ENCODE measurements at regions not wholly inside any gene's neighbourhood (a gene's known extent, or its start where the extent isn't known, plus 50 kb on each side); places are given as distances from the start of the nearest gene placed in this dataset.

DNA sequence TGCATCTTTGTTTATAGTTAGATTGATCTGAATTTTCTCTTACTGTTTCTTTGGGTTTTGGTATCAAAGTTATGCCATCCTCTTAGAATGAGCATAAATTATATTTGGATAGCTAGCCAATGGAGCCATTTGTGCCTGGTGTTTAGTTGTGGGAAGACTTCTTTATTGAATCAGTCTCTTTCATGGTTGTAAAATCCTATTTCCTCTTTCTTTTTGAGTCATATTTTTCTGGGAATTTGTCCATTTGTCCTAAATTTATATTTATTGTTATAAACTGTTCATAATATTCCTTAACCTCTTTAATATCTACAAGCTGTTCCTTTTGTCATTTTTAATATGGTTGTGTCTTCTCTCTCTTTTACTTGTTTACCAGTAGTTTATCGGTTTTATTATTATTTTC lies 462.5 kb downstream of the AEBP2 start:
- no peak for TF ChIP-seq EZH2 (IDR thresholded peaks at IDR 0.05; ENCODE audit: low read length, missing control alignments)
- TF ChIP-seq, protein P1, sequence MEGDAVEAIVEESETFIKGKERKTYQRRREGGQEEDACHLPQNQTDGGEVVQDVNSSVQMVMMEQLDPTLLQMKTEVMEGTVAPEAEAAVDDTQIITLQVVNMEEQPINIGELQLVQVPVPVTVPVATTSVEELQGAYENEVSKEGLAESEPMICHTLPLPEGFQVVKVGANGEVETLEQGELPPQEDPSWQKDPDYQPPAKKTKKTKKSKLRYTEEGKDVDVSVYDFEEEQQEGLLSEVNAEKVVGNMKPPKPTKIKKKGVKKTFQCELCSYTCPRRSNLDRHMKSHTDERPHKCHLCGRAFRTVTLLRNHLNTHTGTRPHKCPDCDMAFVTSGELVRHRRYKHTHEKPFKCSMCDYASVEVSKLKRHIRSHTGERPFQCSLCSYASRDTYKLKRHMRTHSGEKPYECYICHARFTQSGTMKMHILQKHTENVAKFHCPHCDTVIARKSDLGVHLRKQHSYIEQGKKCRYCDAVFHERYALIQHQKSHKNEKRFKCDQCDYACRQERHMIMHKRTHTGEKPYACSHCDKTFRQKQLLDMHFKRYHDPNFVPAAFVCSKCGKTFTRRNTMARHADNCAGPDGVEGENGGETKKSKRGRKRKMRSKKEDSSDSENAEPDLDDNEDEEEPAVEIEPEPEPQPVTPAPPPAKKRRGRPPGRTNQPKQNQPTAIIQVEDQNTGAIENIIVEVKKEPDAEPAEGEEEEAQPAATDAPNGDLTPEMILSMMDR (conservative IDR thresholded peaks at IDR 0.05 in 1 of 2, IDR thresholded peaks at IDR 0.05 in 1 of 2; ENCODE audit: low read depth in 1 of 2, low read length in 2 of 2): no peak
- no peaks in the 10 kb centered on the region for H3K27me3 ChIP-seq (ENCODE audit: control insufficient read depth, insufficient read depth, low read length)
- H3K9ac ChIP-seq (ENCODE audit: insufficient read depth, low read length): no peak overlapping the region

DNA sequence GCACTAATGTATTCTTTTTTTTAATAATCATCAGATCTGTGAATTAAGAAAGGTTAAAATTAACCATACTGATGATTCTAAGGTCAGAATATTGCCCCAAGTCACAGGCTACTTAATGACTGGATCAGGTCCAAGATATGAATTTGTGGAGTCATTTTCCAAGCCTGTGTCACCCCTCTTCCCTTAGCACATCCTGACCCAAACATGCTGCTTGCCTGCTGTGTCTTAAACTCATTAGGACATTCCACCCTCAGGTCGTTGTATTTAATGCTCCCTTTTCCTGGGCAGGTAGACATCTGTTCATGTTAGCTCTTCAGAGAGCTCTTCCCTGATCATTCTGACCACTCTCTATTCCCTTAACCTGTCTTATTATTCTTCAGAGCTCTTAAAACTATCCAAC lies 463.5 kb upstream of the PDE3A start:
- no peak overlapping the region for H2AFZ ChIP-seq (ENCODE audit: low read length)

More for the DNA sequence above, 462.5 kb downstream of the AEBP2 start:
- Histone ChIP-seq H2AFZ (ENCODE audit: low read length) (no peak overlapping the region), H3K4me3 (replicated peaks in 1 of 4; ENCODE audit: control extremely low read depth in 1 of 4, insufficient read depth in 1 of 4, low read depth in 3 of 4, low read length in 4 of 4) (no peak overlapping the region), H3K4me1 (ENCODE audit: control insufficient read depth, extremely low read depth, insufficient read depth, low read length) (no peaks in the 10 kb centered on the region), H3K4me2 (ENCODE audit: extremely low read depth, insufficient read depth, low read length) (no peak overlapping the region), H3K27ac (ENCODE audit: insufficient read depth, low read length) (no peak overlapping the region), H3K36me3 (ENCODE audit: control insufficient read depth, insufficient read depth, low read length) (no peaks in the 10 kb centered on the region), H4K20me1 (ENCODE audit: control insufficient read depth, extremely low read depth, insufficient read depth, low read length) (no peaks in the 10 kb centered on the region), H3K9me3 (ENCODE audit: control insufficient read depth, insufficient read depth, low read depth, low read length) (no peaks in the 10 kb centered on the region), H3K79me2 (ENCODE audit: control insufficient read depth, insufficient read depth, low read length) (no peaks in the 10 kb centered on the region)
- DNase-seq (ENCODE audit: low read depth in 2 of 2): no peak

DNA sequence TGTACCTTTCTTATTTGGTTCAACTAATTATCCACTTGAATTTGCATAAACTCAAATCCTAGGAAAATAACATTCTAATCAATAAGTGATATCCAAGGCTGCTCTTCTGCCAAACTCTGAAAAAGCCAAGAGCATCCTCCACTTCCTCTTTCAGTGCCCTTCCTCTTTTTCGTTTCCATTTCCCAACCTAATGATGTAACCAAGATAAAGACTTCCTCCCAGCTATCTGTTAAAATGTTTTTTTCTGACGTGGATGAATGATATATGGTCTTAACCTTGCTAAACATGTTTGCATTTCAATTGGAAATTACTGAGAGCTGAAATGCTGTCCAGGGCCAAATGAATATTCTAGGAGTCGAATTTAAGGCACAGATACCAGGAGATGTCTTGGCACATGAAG lies 459.5 kb upstream of the PDE3A start:
- no peak overlapping the region for H3K9ac ChIP-seq (ENCODE audit: insufficient read depth, low read length)
- H2AFZ ChIP-seq (ENCODE audit: low read length): no peak overlapping the region
- H3K27me3 ChIP-seq (ENCODE audit: control insufficient read depth, insufficient read depth, low read length): no peaks in the 10 kb centered on the region
- H3K4me3 ChIP-seq (replicated peaks in 1 of 4; ENCODE audit: control extremely low read depth in 1 of 4, insufficient read depth in 1 of 4, low read depth in 3 of 4, low read length in 4 of 4): no peak overlapping the region
- H3K4me1 ChIP-seq (ENCODE audit: control insufficient read depth, extremely low read depth, insufficient read depth, low read length): no peaks in the 10 kb centered on the region
- H3K27ac ChIP-seq (ENCODE audit: insufficient read depth, low read length): no peak overlapping the region
- no peak for TF ChIP-seq EZH2 (IDR thresholded peaks at IDR 0.05; ENCODE audit: low read length, missing control alignments)
- TF ChIP-seq, protein P1 (conservative IDR thresholded peaks at IDR 0.05 in 1 of 2, IDR thresholded peaks at IDR 0.05 in 1 of 2; ENCODE audit: low read depth in 1 of 2, low read length in 2 of 2): no peak
- no peaks in the 10 kb centered on the region for H3K36me3 ChIP-seq (ENCODE audit: control insufficient read depth, insufficient read depth, low read length)
- no peaks in the 10 kb centered on the region for H3K79me2 ChIP-seq (ENCODE audit: control insufficient read depth, insufficient read depth, low read length)
- DNase-seq (ENCODE audit: low read depth in 2 of 2): no peak
- no peak overlapping the region for H3K4me2 ChIP-seq (ENCODE audit: extremely low read depth, insufficient read depth, low read length)
- no peaks in the 10 kb centered on the region for H3K9me3 ChIP-seq (ENCODE audit: control insufficient read depth, insufficient read depth, low read depth, low read length)
- H4K20me1 ChIP-seq (ENCODE audit: control insufficient read depth, extremely low read depth, insufficient read depth, low read length): no peaks in the 10 kb centered on the region

More for the DNA sequence above, 463.5 kb upstream of the PDE3A start:
- H3K27ac ChIP-seq (ENCODE audit: insufficient read depth, low read length): no peak overlapping the region
- DNase-seq (ENCODE audit: low read depth in 2 of 2): no peak
- H3K79me2 ChIP-seq (ENCODE audit: control insufficient read depth, insufficient read depth, low read length): no peaks in the 10 kb centered on the region
- no peak overlapping the region for H3K4me3 ChIP-seq (replicated peaks in 1 of 4; ENCODE audit: control extremely low read depth in 1 of 4, insufficient read depth in 1 of 4, low read depth in 3 of 4, low read length in 4 of 4)
- no peaks in the 10 kb centered on the region for H3K4me1 ChIP-seq (ENCODE audit: control insufficient read depth, extremely low read depth, insufficient read depth, low read length)
- H3K9ac ChIP-seq (ENCODE audit: insufficient read depth, low read length): no peak overlapping the region
- H3K4me2 ChIP-seq (ENCODE audit: extremely low read depth, insufficient read depth, low read length): no peak overlapping the region
- no peaks in the 10 kb centered on the region for H4K20me1 ChIP-seq (ENCODE audit: control insufficient read depth, extremely low read depth, insufficient read depth, low read length)
- TF ChIP-seq, protein P1 (conservative IDR thresholded peaks at IDR 0.05 in 1 of 2, IDR thresholded peaks at IDR 0.05 in 1 of 2; ENCODE audit: low read depth in 1 of 2, low read length in 2 of 2): no peak
- no peak for TF ChIP-seq EZH2 (IDR thresholded peaks at IDR 0.05; ENCODE audit: low read length, missing control alignments)
- no peaks in the 10 kb centered on the region for H3K9me3 ChIP-seq (ENCODE audit: control insufficient read depth, insufficient read depth, low read depth, low read length)
- H3K27me3 ChIP-seq (ENCODE audit: control insufficient read depth, insufficient read depth, low read length): no peaks in the 10 kb centered on the region
- H3K36me3 ChIP-seq (ENCODE audit: control insufficient read depth, insufficient read depth, low read length): no peaks in the 10 kb centered on the region

Data from fibroblast of lung (primary cell).